ENCODE measurements at regions not wholly inside any gene's neighbourhood (a gene's known extent, or its start where the extent isn't known, plus 50 kb on each side); places are given as distances from the start of the nearest gene placed in this dataset.

GRCh38 chr18:46413684-46414083 is 243.3 kb downstream of the LOXHD1 start:
- TF ChIP-seq, protein P1, sequence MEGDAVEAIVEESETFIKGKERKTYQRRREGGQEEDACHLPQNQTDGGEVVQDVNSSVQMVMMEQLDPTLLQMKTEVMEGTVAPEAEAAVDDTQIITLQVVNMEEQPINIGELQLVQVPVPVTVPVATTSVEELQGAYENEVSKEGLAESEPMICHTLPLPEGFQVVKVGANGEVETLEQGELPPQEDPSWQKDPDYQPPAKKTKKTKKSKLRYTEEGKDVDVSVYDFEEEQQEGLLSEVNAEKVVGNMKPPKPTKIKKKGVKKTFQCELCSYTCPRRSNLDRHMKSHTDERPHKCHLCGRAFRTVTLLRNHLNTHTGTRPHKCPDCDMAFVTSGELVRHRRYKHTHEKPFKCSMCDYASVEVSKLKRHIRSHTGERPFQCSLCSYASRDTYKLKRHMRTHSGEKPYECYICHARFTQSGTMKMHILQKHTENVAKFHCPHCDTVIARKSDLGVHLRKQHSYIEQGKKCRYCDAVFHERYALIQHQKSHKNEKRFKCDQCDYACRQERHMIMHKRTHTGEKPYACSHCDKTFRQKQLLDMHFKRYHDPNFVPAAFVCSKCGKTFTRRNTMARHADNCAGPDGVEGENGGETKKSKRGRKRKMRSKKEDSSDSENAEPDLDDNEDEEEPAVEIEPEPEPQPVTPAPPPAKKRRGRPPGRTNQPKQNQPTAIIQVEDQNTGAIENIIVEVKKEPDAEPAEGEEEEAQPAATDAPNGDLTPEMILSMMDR (IDR thresholded peaks at IDR 0.05): no peak
- no peak for TF ChIP-seq POLR2A (IDR thresholded peaks at IDR 0.05)
